Stimulated activated memory B cell treated with anti-CD40 and anti-IgM and Interleukin-4, amounts not matched to agents 10 μg/mL and 1 μg/mL and 100 μg/mL, for 72 hours (primary cell): ENCODE measurements at regions not wholly inside any gene's neighbourhood (a gene's known extent, or its start where the extent isn't known, plus 50 kb on each side); places are given as distances from the start of the nearest gene placed in this dataset.

ENCODE experiments used
- ATAC-seq: fragments of 150-1000 bp; cut with Tn5 transposase; 2 replicates; pipeline ENCODE4 v1.10.0; 2021
- H3K27ac Mint-ChIP-seq: one replicate; pipeline ENCODE4 v1.8.0; 2022; ENCODE audit warnings: mild to moderate bottlenecking, mixed read lengths
- H3K27me3 Mint-ChIP-seq: one replicate; pipeline ENCODE4 v1.8.0; 2022; ENCODE audit warnings: mixed read lengths
- H3K36me3 Mint-ChIP-seq: one replicate; pipeline ENCODE4 v1.8.0; 2022; ENCODE audit warnings: mixed read lengths
- H3K4me1 Mint-ChIP-seq: one replicate; pipeline ENCODE4 v1.8.0; 2022; ENCODE audit warnings: mixed read lengths
- H3K4me3 Mint-ChIP-seq: one replicate; pipeline ENCODE4 v1.8.0; 2022; ENCODE audit warnings: mild to moderate bottlenecking, moderate library complexity, mixed read lengths
- H3K9me3 Mint-ChIP-seq: one replicate; pipeline ENCODE4 v1.8.0; 2022; ENCODE audit warnings: mixed read lengths

- H3K36me3 Mint-ChIP-seq = no peaks in the 10 kb centered on the region
- no peak overlapping the region for H3K4me3 Mint-ChIP-seq
- H3K9me3 Mint-ChIP-seq = no peaks in the 10 kb centered on the region
- no peak overlapping the region for H3K27ac Mint-ChIP-seq
- no peaks in the 10 kb centered on the region for H3K4me1 Mint-ChIP-seq
- H3K27me3 Mint-ChIP-seq = peaks cover 18% of the 10 kb centered on the region
- no peak for ATAC-seq
These were observed 74.4 kb upstream of the ANO4 start for GRCh38 chr12:100720016-100720654.

GRCh38 chr12:100721169-100721568 lies 73.4 kb upstream of the ANO4 start:
- Mint-ChIP-seq H3K4me1 (no peaks in the 10 kb centered on the region), H3K27me3 (peaks cover 8% of the 10 kb centered on the region), H3K4me3 (no peak overlapping the region), H3K27ac (no peak overlapping the region), H3K36me3 (no peaks in the 10 kb centered on the region), H3K9me3 (no peaks in the 10 kb centered on the region)
- no peak for ATAC-seq

GRCh38 chr12:100724071-100724470 lies 70.5 kb upstream of the ANO4 start:
- no peaks in the 10 kb centered on the region for H3K36me3 Mint-ChIP-seq
- no peaks in the 10 kb centered on the region for H3K4me1 Mint-ChIP-seq
- no peak for ATAC-seq
- H3K4me3 Mint-ChIP-seq = no peak overlapping the region
- no peak overlapping the region for H3K27ac Mint-ChIP-seq
- H3K27me3 Mint-ChIP-seq = no peaks in the 10 kb centered on the region
- H3K9me3 Mint-ChIP-seq = no peaks in the 10 kb centered on the region

- no peaks in the 10 kb centered on the region for H3K4me1 Mint-ChIP-seq
- no peaks in the 10 kb centered on the region for H3K9me3 Mint-ChIP-seq
- no peak overlapping the region for H3K27ac Mint-ChIP-seq
- ATAC-seq = peak; percentile 12
- no peak overlapping the region for H3K4me3 Mint-ChIP-seq
- H3K27me3 Mint-ChIP-seq = peaks cover 22% of the 10 kb centered on the region
- H3K36me3 Mint-ChIP-seq = no peaks in the 10 kb centered on the region
These were observed 60.6 kb upstream of the ANO4 start for GRCh38 chr12:100733817-100734593.

GRCh38 chr12:100737168-100737567 lies 57.4 kb upstream of the ANO4 start:
- H3K9me3 Mint-ChIP-seq = no peaks in the 10 kb centered on the region
- H3K27me3 Mint-ChIP-seq = peaks cover 22% of the 10 kb centered on the region
- H3K4me1 Mint-ChIP-seq = no peaks in the 10 kb centered on the region
- no peak overlapping the region for H3K27ac Mint-ChIP-seq
- ATAC-seq = no peak
- H3K4me3 Mint-ChIP-seq = no peak overlapping the region
- no peaks in the 10 kb centered on the region for H3K36me3 Mint-ChIP-seq

- H3K4me1 Mint-ChIP-seq = no peaks in the 10 kb centered on the region
- H3K36me3 Mint-ChIP-seq = no peaks in the 10 kb centered on the region
- peaks cover 16% of the 10 kb centered on the region for H3K27me3 Mint-ChIP-seq
- H3K27ac Mint-ChIP-seq = no peak overlapping the region
- H3K4me3 Mint-ChIP-seq = no peak overlapping the region
- no peaks in the 10 kb centered on the region for H3K9me3 Mint-ChIP-seq
- ATAC-seq = no peak
These were observed 56.5 kb upstream of the ANO4 start for GRCh38 chr12:100738086-100738485.

GRCh38 chr12:100741084-100741711 lies 53.4 kb upstream of the ANO4 start:
- peaks cover 14% of the 10 kb centered on the region for H3K9me3 Mint-ChIP-seq
- no peaks in the 10 kb centered on the region for H3K27me3 Mint-ChIP-seq
- H3K4me1 Mint-ChIP-seq = no peaks in the 10 kb centered on the region
- no peak for ATAC-seq
- H3K27ac Mint-ChIP-seq = no peak overlapping the region
- H3K36me3 Mint-ChIP-seq = no peaks in the 10 kb centered on the region
- H3K4me3 Mint-ChIP-seq = no peak overlapping the region

GRCh38 chr12:100743060-100743459 lies 51.5 kb upstream of the ANO4 start:
- Mint-ChIP-seq H3K4me3 (no peak overlapping the region), H3K27me3 (no peaks in the 10 kb centered on the region), H3K27ac (no peak overlapping the region), H3K4me1 (no peaks in the 10 kb centered on the region), H3K9me3 (peaks cover 14% of the 10 kb centered on the region), H3K36me3 (no peaks in the 10 kb centered on the region)
- no peak for ATAC-seq
